WTC11 (cell line): ENCODE measurements at regions not wholly inside any gene's neighbourhood (a gene's known extent, or its start where the extent isn't known, plus 50 kb on each side); places are given as distances from the start of the nearest gene placed in this dataset.

ENCODE experiments used
- CBFB ChIP-seq: sonication (generic); formaldehyde crosslinking; IDR thresholded peaks from 2 replicates; pipeline ENCODE4 v1.8.1; 2022; ENCODE audit warnings: mild to moderate bottlenecking, low read depth, missing genetic modification reagents
- CTCF ChIP-seq: fragments of 200-600 bp; IDR thresholded peaks from 2 replicates; pipeline ENCODE4 v1.8.0; 2022; ENCODE audit warnings: antibody characterized with exemption
- FOXK1 ChIP-seq: sonication (generic); formaldehyde crosslinking; IDR thresholded peaks from 2 replicates; pipeline ENCODE4 v1.8.0; 2022; ENCODE audit warnings: mild to moderate bottlenecking, moderate library complexity, missing genetic modification reagents
- FOXP4 ChIP-seq: sonication (generic); formaldehyde crosslinking; IDR thresholded peaks from 2 replicates; pipeline ENCODE4 v1.8.0; 2022; ENCODE audit warnings: mild to moderate bottlenecking, missing genetic modification reagents
- NR2C2 ChIP-seq: sonication (generic); formaldehyde crosslinking; IDR thresholded peaks from 2 replicates; pipeline ENCODE4 v1.8.0; 2022; ENCODE audit warnings: mild to moderate bottlenecking, missing genetic modification reagents
- OVOL2 ChIP-seq: fragments of 250-450 bp; sonication (Bioruptor Pico); IDR thresholded peaks from 2 replicates; pipeline ENCODE4 v1.9.0; 2021; ENCODE audit warnings: mild to moderate bottlenecking, borderline replicate concordance
- ZNF263 ChIP-seq: sonication (generic); formaldehyde crosslinking; IDR thresholded peaks from 2 replicates; pipeline ENCODE4 v1.8.1; 2022; ENCODE audit warnings: low read depth, mild to moderate bottlenecking, moderate library complexity, missing genetic modification reagents
- ZNF416 ChIP-seq: fragments of 250-450 bp; sonication (Bioruptor Pico); IDR thresholded peaks from 2 replicates; pipeline ENCODE4 v1.9.0; 2021; ENCODE audit warnings: mild to moderate bottlenecking, inconsistent platforms
- TF ChIP-seq, protein P1 (sequence below): sonication (generic); formaldehyde crosslinking; conservative IDR thresholded peaks from 2 replicates; pipeline ENCODE4 v1.8.1; 2022; ENCODE audit warnings: mild to moderate bottlenecking, missing genetic modification reagents

DNA sequence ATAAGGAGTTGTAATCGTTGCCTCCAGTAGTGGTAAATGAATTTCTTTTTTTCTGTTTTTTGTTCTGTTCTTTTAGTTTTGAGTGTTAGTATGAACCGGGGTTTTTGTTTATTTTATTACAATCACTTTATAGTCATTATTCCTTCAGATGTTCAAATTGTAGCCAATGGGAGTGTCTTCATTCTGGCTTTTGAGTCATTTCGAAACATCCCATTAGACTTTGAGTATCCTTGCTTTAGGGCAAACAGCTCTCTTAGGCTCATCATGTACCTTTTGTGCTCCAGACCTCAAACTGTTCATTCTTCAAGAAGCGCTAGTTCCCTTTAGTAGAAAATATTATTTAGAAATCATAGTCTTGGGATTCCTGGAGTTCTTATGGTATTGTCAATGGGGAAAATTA is 54.2 kb upstream of the PAX3 start:
- TF ChIP-seq CBFB (CRISPR knock-in tag) (no peak), CTCF (no peak), FOXK1 (CRISPR knock-in tag) (no peak), NR2C2 (CRISPR knock-in tag) (no peak), ZNF263 (CRISPR knock-in tag) (no peak), FOXP4 (CRISPR knock-in tag) (no peak), ZNF416 (CRISPR knock-in tag) (no peak), OVOL2 (CRISPR knock-in tag) (no peak)
- TF ChIP-seq, protein P1, sequence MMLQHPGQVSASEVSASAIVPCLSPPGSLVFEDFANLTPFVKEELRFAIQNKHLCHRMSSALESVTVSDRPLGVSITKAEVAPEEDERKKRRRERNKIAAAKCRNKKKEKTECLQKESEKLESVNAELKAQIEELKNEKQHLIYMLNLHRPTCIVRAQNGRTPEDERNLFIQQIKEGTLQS = no peak
